Embryonic facial prominence (tissue), 1 donor: ENCODE measurements at regions not wholly inside any gene's neighbourhood (a gene's known extent, or its start where the extent isn't known, plus 50 kb on each side); places are given as distances from the start of the nearest gene placed in this dataset.

ENCODE experiments used
- DNase-seq: peaks from one replicate; pipeline ENCODE4 v3.0.0-alpha.2; 2016; ENCODE audit errors: extremely low spot score

- DNase-seq = no peak
These were observed 446.0 kb upstream of the TNP1 start for GRCh38 chr2:217305882-217306281.

DNA sequence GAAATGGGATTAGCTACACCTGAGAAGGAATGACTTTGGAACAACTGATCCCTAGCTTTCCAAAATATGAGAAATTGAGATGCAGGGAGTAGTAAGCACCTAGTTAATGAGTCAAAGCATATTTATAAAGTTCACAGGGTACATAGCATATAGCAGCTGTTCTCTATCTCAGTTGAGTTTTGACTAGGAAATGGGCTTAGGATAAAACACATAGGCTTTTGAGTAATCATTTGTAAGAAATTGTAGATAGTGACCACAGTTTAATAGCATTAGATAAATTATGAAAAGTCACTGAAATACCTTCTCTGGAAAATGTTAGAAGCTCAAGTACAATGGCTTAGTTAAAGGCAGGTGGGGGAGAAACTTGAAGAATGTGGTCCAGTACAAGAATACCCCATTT lies 444.7 kb upstream of the TNP1 start:
- DNase-seq = no peak

- no peak for DNase-seq
These were observed 443.0 kb upstream of the TNP1 start for GRCh38 chr2:217302856-217303255.

DNA sequence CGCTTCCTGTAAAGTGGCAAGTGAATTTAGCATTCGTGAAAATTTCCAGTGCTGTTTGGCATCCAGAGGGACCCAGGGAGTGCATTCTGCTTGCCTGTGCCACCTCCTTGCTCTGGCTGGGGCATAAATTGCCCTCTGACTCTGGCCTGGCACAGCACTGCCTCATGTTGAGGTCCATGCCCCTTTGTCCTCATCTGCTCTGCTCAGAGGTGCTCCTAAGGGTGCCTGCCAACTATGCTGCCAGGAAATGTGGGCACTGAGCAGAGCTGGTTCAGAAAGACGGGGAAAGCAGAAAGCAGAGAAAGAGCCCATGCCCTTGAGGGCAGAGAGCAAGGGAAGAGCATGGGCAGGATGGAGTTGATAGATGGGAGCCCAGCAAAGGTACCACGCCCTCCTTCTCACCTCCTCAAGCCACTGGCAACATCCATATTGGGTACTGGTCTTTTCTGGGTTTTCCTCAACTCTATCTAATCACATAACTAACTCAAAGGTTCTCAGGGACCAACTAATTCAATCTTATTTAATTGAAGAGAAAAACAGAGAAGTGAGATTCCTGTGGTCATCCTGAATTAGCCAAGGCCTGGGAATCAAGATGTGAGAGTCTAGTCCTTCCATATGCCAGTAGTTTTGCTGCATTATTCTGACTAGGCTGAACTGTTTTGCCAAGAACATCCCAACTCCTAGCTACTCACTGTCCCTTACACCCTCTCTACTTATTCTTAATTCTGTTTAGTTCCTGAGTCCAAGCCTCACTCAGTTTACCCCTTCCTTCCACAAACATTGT lies 441.5 kb upstream of the TNP1 start:
- DNase-seq = no peak

GRCh38 chr2:217299590-217299989 lies 439.7 kb upstream of the TNP1 start:
- DNase-seq = peak; percentile 34

GRCh38 chr2:217297096-217297495 lies 437.2 kb upstream of the TNP1 start:
- no peak for DNase-seq

DNA sequence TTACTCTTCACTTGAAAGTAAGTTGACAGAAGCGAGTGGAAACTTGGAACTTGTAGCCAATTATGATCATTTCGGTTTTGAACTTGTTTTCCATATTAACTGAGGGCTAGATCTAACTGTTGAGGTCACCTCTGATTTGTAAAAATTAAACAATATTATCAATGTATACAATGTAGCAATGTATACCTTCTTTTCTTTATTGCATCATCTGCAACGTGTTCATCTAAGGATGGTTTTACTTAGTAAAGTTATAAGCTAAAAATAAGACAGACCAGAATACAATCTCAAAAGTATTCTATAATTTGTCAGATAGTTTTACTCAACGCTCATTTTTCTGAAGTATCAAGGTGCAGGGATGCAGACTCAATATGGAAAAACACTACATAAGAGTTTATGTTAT lies 435.0 kb upstream of the TNP1 start:
- no peak for DNase-seq

DNA sequence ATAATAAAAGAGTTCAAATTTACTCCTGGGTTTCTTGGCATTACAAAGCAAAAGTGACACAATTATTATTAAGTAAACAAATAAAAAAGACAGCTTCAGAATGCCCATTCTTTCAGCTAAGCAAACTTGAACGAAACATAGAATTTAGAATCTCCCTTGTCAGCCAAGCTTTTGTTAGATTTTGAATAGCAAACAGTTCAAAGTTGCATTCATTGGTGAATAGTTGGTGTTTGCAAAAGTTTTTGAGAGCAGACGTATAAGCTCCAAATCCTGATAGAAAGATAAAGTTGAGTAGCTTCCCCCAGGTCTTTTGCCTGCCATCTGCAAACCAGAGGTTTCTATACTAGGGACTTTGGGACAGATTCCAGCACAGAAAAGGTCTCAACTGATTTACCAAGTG lies 434.3 kb upstream of the TNP1 start:
- DNase-seq = no peak

DNA sequence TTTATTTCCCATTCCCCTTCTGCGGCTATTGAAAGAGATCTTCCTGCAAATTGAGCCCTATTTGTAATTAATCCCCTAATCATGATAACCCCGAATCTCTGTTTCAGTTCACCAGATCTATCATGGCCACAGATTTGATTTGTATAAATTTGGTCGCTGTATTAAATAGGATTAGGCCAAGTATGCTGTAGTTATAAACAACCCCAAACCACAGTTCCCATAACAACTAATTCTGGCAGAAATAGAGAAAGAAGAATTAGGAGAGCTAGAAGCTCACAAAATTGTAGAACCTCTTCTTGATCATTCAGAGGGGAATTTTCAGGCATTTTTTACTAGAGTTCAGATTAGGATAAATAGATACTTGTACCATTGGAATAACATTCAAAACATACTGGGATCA lies 433.7 kb upstream of the TNP1 start:
- DNase-seq = no peak

DNA sequence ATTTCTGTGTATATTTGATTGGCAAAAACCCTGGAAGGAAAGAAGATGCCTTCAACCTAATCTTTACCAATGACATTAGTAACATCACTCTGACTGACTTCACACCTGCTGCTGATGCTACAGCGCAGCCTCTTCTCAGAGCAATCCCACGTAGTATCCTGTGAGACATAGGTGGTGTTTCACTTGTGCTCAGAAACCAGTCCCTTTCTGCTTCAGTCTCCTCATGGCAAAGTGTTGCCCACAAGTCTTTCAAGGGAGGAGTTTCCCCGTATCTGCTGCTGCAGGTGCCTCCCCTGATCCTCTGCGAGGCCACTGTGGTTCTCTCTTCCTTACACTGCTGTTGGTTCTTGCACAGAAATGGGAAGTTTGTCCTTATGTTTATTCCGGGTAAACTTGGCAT lies 433.2 kb upstream of the TNP1 start:
- DNase-seq = no peak

DNA sequence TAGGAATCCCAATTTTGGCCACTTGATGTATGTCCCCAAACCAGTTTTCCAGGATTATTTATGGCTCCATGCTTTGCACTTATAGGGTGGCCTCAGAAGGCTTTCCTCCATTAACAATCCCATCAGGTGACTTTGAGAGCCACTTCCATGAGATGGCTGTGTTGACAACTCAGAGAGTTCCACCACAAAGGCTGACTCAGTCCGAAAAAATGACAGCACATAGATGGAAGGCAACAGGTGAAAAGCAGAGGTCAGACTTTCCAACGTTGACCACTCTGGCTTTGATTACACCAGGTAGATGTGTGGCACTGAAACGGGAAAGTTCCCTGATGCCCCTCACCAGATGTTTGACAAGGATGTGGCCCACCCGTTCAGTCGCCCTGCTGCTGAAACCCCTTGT lies 431.4 kb upstream of the TNP1 start:
- no peak for DNase-seq

DNA sequence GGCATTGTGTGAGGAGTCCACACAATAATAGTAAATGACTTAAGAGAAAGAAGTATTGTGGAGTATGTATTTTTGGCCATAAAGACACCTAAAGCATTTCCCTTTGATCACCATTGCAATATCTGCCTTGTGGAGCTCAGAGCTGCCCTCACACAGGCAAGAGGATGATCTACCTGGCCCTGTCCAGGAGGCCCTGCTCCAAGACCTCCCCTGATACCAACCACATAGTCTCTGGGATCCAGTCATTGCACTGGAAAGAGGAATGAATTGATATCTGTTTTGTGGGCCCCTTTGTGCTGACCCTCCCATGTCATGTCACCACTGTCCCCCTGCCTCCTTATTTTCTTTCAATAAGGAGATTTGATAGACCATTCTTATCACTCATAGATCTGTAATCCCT lies 430.6 kb upstream of the TNP1 start:
- DNase-seq = no peak

- DNase-seq = no peak
These were observed 430.0 kb upstream of the TNP1 start for GRCh38 chr2:217289907-217290280.

GRCh38 chr2:217289177-217289906 lies 429.5 kb upstream of the TNP1 start:
- DNase-seq = no peak

GRCh38 chr2:217288472-217289063 lies 428.7 kb upstream of the TNP1 start:
- no peak for DNase-seq

DNA sequence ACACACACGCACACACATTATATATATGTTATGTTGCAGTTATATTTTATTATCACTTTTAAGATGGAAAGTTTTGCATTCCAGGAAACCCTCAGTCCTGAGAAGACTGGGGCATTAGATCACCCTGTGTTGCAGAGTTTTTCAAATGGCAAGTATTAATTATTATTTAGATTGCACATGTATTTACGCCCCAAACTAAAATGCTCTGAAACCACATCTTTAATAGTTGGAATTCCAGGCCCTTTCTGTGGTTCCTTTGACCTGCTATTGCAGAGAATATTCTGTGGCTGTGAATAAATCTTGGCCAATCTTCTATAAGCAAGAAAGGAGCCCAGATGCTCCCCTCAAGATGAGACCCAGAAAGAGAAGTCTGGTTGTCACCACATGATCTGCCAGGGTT lies 427.0 kb upstream of the TNP1 start:
- no peak for DNase-seq

- no peak for DNase-seq
These were observed 426.1 kb upstream of the TNP1 start for GRCh38 chr2:217285926-217286325.

- DNase-seq = peak; percentile 60
These were observed 423.6 kb upstream of the TNP1 start for GRCh38 chr2:217283460-217283859.

- DNase-seq = no peak
These were observed 422.7 kb upstream of the TNP1 start for GRCh38 chr2:217282531-217282930.

- no peak for DNase-seq
These were observed 419.7 kb upstream of the TNP1 start for GRCh38 chr2:217279556-217279955.

GRCh38 chr2:217279140-217279539 lies 419.3 kb upstream of the TNP1 start:
- no peak for DNase-seq

DNA sequence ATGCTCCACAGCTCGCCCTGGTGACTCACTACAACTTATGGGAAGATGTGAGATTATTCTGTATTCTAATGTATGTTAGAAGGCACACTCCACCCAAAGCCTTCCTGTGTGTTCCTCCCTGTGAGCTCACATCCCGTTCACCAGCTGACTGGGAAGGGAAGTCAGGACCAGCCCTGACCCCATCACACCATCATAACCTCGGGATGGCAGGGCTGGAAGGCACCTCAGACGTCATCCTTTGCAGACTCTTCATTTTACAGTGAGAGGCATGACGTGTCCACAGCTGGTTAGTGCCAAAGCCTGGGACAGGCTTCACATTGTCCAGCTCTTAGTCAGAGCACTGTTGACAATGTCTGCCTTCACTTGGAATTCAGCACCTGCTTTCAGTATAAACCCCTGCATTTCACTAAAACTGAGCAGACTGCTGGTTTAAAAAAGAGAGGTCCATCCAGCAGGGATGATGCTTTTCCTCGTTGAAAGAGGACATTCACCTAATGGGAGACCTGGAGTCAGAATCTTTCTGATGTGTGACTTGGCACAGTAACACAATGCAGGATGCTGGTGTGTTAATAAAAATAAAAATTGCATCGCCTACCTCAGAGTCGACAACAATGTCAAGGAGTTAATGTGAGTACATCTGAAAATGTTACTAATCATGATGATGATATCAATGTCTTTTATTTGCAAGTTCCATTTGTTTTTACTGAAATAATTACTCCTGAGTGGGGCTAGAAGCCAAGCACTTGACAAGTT lies 418.0 kb upstream of the TNP1 start:
- DNase-seq = no peak
